ENCODE measurements at regions not wholly inside any gene's neighbourhood (a gene's known extent, or its start where the extent isn't known, plus 50 kb on each side); places are given as distances from the start of the nearest gene placed in this dataset.

GRCh38 chr4:141331534-141332358 lies 111.1 kb downstream of the ZNF330 start:
- 91% methylated on average over 13 of the region's 14 CpGs; no CpG with 5 or more reads in 1 of the 2 experiments for WGBS, 2 experiments (ENCODE audit: extremely low coverage in 1 of 2, insufficient coverage in 1 of 2, insufficient read length in 1 of 2, insufficient replicate concordance in 2 of 2, low coverage in 1 of 2, low lambda C conversion rate in 2 of 2, missing lambda C conversion rate in 1 of 2)
- no peak overlapping the region for H3K56ac ChIP-seq (replicated peaks; ENCODE audit: insufficient read length, low read depth, low read length)
- H3K4me3 ChIP-seq (ENCODE audit: extremely low read depth in 1 of 4, insufficient read depth in 2 of 4, low read depth in 3 of 4, low read length in 4 of 4): no peak overlapping the region
- H3K14ac ChIP-seq (ENCODE audit: insufficient read length): no peak overlapping the region
- H4K5ac ChIP-seq (ENCODE audit: insufficient read length, low read depth, low read length): no peak overlapping the region
- no peaks in the 10 kb centered on the region for H4K20me1 ChIP-seq (replicated peaks in 1 of 2; ENCODE audit: control insufficient read depth in 1 of 2, insufficient read depth in 2 of 2, low read length in 2 of 2)
- H3K36me3 ChIP-seq (ENCODE audit: control insufficient read depth in 2 of 4, insufficient read depth in 4 of 4, low read length in 3 of 4): no peaks in the 10 kb centered on the region
- H3K23ac ChIP-seq (ENCODE audit: insufficient read length): no peak overlapping the region
- no peaks in the 10 kb centered on the region for H3K79me2 ChIP-seq (ENCODE audit: control insufficient read depth in 1 of 2, insufficient read depth in 2 of 2, low read length in 2 of 2)
- no peak overlapping the region for H2AFZ ChIP-seq (ENCODE audit: low read length)
- H2BK12ac ChIP-seq (ENCODE audit: low read depth, low read length): peak overlapping the region; percentile 39; the same call in 1 of the 2 replicates
- no peaks in the 10 kb centered on the region for H3K9me3 ChIP-seq (ENCODE audit: insufficient read depth in 2 of 2, low read depth in 1 of 2, low read length in 1 of 2)
- H3K4me1 ChIP-seq (replicated peaks in 1 of 4; ENCODE audit: control insufficient read depth in 3 of 4, insufficient read depth in 4 of 4, low read length in 3 of 4): no peaks in the 10 kb centered on the region
- H3K27ac ChIP-seq (ENCODE audit: low read depth, low read length): no peak overlapping the region
- no peak overlapping the region for H3K4me2 ChIP-seq (ENCODE audit: insufficient read depth in 1 of 2, low read depth in 2 of 2, low read length in 2 of 2)
- ChIA-PET POLR2A (ENCODE audit: partially characterized antibody) (interaction anchor here (1.2 kb wide), 1 partner anchor 25 kb away, joined by 3 read pairs; no protein-coding TSS in a partner anchor), CTCF (ENCODE audit: partially characterized antibody) (no interaction called here)
- no peaks in the 10 kb centered on the region for H3K27me3 ChIP-seq (replicated peaks in 1 of 4; ENCODE audit: control insufficient read depth in 3 of 4, extremely low read depth in 1 of 4, insufficient read depth in 3 of 4, low read length in 3 of 4)
- H2AK5ac ChIP-seq (ENCODE audit: low read depth, low read length): no peak overlapping the region
- H3K4ac ChIP-seq (replicated peaks; ENCODE audit: insufficient read length, low read depth, low read length): no peak overlapping the region
- no peak overlapping the region for H4K91ac ChIP-seq (replicated peaks; ENCODE audit: insufficient read length, low read length)
- no peak overlapping the region for H4K8ac ChIP-seq (ENCODE audit: extremely low read depth, insufficient read depth, low read length)
- DNase-seq (ENCODE audit: low read depth in 1 of 2, low spot score in 2 of 2): no peak
- H3K18ac ChIP-seq (ENCODE audit: extremely low read depth, low read length): no peak overlapping the region
- H2BK120ac ChIP-seq (replicated peaks; ENCODE audit: low read depth, low read length): no peak overlapping the region
- FAIRE-seq: no peak
- H2BK20ac ChIP-seq (ENCODE audit: low read length): no peak overlapping the region
- no peaks in the 10 kb centered on the region for H3K23me2 ChIP-seq (ENCODE audit: low read depth, low read length)
- H3K9ac ChIP-seq (replicated peaks in 1 of 4; ENCODE audit: extremely low read depth in 1 of 4, low read depth in 3 of 4, low read length in 3 of 4): no peak overlapping the region
- no peak overlapping the region for H2BK5ac ChIP-seq (ENCODE audit: low read depth, low read length)
- no peaks in the 10 kb centered on the region for H3K79me1 ChIP-seq (ENCODE audit: low read depth, low read length)
- no peak overlapping the region for H2BK15ac ChIP-seq (ENCODE audit: low read length)
- TF ChIP-seq NANOG (IDR thresholded peaks at IDR 0.05; ENCODE audit: insufficient read depth, low read depth, low read length, poor library complexity, severe bottlenecking): no peak
- no peak for TF ChIP-seq EGR1 (IDR thresholded peaks at IDR 0.05; ENCODE audit: borderline replicate concordance, low read depth, low read length)
- TF ChIP-seq ATF3 (IDR thresholded peaks at IDR 0.05; ENCODE audit: insufficient read depth, low read depth, low read length): no peak
- no peak for TF ChIP-seq RBBP5 (IDR thresholded peaks at IDR 0.05; ENCODE audit: borderline replicate concordance, low read depth, low read length)
- TF ChIP-seq SP2 (IDR thresholded peaks at IDR 0.05; ENCODE audit: low read length): no peak
- TF ChIP-seq KDM5A (IDR thresholded peaks at IDR 0.05; ENCODE audit: low read length): no peak
- TF ChIP-seq JUN (IDR thresholded peaks at IDR 0.05; ENCODE audit: low read depth, low read length): no peak
- TF ChIP-seq CREB1 (IDR thresholded peaks at IDR 0.05): no peak
- TF ChIP-seq SIX5 (IDR thresholded peaks at IDR 0.05; ENCODE audit: low read depth, low read length): no peak
- TF ChIP-seq RXRA (IDR thresholded peaks at IDR 0.05; ENCODE audit: insufficient read depth, low read depth, low read length): no peak
- TF ChIP-seq PHF8 (conservative IDR thresholded peaks at IDR 0.05; ENCODE audit: low read depth, low read length): no peak
- no peak for TF ChIP-seq CEBPB (IDR thresholded peaks at IDR 0.05; ENCODE audit: low read depth, low read length)
- TF ChIP-seq CTBP2 (IDR thresholded peaks at IDR 0.05; ENCODE audit: borderline replicate concordance, insufficient read depth, insufficient read length, low read length): no peak

All from H1 (cell line).